GM20000 (cell line): ENCODE measurements at regions not wholly inside any gene's neighbourhood (a gene's known extent, or its start where the extent isn't known, plus 50 kb on each side); places are given as distances from the start of the nearest gene placed in this dataset.

Experiments
- DNase-seq: peaks from one replicate; pipeline ENCODE4 v3.0.0; 2012; ENCODE audit warnings: low spot score
- TF ChIP-seq, protein P1 (sequence below): IDR thresholded peaks from 2 replicates; pipeline ENCODE4 v1.5.1; 2012; ENCODE audit warnings: mild to moderate bottlenecking, control low read depth; ENCODE audit errors: extremely low read depth, missing control alignments

DNA sequence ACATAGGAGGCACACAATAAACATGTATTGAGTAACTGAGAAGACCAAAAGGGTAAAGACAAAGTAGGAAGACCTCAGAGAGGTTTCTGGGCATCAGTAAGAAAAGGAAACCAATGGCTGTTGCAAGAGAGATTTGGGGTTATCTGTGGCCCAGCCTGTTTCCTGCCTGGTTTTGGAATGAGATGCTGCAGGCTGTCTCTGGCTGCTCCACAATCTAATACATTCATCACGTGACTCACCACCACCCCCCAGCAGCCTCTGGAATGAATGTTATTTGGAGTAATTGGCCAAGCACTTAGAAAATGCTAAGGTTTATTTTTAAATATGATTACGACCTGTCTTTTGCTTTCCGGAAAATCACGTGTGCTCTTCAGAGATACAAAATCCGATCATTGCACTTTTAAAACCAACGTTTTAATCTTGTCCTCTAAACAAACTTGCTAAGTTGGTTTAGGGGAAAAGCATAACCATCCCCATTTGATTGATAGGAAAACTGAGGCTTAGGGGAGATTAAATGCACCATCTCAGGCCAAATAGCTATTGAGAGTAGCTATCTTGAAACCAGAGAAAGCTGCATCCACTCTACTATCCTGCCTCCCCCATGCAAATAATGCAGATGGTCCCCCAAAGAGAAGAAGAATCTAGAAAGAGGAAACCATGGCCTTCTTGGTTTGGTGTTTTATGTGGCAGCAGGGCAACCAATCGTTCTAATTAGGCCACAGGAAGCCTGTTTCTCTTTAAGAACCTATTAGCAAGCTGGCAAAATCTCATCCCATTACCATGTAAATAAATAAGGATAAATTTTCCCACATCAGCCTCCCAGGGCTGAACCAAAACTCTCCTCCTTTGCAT lies 151.8 kb upstream of the ADRA1B start:
- TF ChIP-seq, protein P1, sequence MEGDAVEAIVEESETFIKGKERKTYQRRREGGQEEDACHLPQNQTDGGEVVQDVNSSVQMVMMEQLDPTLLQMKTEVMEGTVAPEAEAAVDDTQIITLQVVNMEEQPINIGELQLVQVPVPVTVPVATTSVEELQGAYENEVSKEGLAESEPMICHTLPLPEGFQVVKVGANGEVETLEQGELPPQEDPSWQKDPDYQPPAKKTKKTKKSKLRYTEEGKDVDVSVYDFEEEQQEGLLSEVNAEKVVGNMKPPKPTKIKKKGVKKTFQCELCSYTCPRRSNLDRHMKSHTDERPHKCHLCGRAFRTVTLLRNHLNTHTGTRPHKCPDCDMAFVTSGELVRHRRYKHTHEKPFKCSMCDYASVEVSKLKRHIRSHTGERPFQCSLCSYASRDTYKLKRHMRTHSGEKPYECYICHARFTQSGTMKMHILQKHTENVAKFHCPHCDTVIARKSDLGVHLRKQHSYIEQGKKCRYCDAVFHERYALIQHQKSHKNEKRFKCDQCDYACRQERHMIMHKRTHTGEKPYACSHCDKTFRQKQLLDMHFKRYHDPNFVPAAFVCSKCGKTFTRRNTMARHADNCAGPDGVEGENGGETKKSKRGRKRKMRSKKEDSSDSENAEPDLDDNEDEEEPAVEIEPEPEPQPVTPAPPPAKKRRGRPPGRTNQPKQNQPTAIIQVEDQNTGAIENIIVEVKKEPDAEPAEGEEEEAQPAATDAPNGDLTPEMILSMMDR, result no peak
- DNase-seq, result no peak

DNA sequence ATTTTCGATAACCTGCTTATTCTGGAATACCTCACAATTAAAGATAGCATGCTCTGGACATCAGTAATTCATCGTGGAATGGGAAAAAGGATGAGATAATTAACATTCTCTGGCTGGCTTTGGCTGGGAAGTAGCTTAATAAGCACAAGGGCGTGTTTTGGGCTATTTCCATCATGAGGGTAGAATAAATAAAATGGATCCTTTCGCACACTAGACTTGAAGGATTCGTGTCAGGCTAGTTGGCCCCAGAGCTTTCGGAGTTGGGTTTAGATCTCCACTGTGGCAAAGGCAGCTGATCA lies 151.2 kb upstream of the ADRA1B start:
- TF ChIP-seq, protein P1, result no peak
- no peak for DNase-seq

DNA sequence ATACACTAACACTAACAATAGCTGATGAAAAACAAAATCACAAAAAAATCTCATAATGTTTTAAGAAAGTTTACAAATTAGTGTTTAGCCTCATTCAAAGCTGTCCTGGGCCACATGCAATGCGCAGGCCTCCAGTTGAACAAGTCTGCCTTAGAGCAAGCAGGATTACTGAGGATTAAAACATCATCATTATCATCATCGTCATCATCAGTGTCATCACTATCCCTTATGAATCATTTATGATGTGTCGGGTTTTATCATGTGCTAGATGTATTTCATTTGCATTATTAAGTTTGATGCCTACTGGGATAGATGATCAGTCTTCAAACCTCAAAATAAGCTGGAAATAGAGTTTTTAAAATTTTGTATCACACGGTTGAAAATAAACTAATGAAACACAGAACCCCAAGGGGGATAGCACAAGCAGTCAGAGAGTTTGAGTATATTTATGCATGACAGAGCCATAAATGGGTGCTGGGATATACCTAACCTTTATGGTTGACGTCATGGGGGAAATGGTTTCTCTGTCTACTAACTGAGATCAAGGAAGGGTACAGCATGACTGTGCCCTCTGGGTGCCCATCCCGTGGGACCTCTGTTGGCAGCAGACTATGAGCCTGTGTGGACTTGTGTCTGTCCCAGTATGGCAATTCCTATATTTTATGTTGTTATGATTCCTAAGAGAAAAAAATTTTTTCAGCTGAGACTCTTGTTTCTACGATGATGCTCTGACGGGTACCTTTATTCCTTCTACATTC lies 150.3 kb upstream of the ADRA1B start:
- TF ChIP-seq, protein P1, result no peak

DNA sequence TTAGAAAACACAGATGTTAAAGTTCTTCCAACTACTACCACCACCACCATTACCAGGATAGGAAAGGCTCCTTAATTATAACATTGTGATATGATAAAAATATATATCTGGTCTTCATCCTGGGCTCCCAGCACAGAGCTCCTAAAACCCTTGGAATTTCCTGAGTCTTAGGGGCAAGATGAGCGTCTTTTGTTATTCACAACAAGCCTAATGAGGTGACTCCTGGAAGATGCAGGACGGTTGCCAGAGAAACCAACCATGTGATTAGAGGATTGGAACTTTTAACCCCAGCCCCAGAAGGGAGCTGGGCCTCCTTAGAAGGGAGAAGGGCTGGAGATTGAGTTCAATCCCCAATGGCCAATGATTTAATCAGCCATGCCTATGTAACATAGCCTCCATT lies 148.0 kb upstream of the ADRA1B start:
- DNase-seq, result no peak
- TF ChIP-seq, protein P1, result no peak

More for the DNA sequence above, 150.3 kb upstream of the ADRA1B start:
- DNase-seq, result no peak

DNA sequence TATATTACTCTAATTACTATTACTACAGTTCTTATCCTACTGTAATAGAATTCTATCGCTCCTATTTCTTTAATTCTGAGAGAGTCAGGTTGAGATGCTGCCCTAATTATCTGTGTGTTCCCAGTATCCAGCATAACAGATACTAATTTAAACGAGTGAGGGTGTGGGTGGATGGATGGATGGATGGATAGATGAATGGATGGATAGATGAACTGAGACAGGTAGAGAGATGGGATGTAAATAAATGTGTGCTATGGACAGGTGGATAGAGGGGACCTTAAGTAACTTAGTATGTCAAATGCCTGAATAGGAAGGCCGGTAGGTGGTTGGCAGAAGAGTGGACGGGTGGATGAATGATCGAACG lies 143.6 kb upstream of the ADRA1B start:
- TF ChIP-seq, protein P1, result no peak
- no peak for DNase-seq

DNA sequence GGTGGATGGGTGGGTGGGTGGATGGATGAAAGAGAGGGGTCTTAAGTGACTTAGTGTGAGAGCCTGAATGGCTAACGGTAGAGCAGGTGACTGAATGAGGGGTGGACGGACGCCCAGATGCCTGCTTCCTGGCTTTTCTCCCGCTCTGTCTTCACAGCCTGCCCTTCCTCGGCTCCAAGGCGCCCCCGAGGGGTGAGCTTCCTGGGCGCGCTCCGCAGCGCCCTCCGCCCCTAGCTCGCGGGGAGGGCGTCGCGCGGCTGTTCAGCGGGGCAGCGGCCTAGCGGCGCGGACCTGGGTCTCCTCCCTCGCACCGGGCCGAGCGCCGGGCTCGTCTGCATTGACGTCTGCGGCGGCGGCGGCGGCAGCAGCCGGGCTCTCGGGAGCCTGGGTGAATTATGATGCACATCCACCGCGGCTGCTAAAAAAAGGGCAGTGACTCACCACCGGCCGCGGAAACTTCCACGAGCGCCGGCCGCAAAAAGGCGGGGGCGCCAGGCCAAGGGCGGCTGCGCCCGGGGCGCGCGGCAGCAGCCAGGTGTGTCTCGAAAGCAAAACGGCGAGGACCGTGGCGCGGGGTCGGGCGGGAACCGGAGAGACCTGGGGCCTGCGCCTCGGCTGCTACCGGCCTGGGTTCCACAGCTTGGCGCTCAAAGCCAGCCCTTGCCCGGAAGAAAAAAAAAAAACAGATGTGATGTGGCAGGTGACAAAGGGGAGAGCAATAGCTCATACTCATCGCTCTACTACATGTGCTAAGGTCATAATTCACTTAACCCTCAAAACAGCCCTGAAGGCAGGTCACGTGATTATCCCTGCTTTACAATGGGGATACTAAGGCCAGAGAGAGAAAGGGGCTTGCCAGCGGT lies 143.0 kb upstream of the ADRA1B start:
- peak; percentile 82 for DNase-seq
- TF ChIP-seq, protein P1, result no peak
